ENCODE measurements at regions not wholly inside any gene's neighbourhood (a gene's known extent, or its start where the extent isn't known, plus 50 kb on each side); places are given as distances from the start of the nearest gene placed in this dataset.
"Not testable (repeated sequence)": the region's sequence is repeated elsewhere in the genome, so short reads cannot be mapped to it uniquely, and the experiment has no call there.

GRCh38 chr2:65605058-65605742, 172.8 kb upstream of the SPRED2 start:
- H3K4me3 ChIP-seq (ENCODE audit: low read depth, low read length): no peak overlapping the region
- H3K27ac ChIP-seq: no peak overlapping the region
- H3K36me3 ChIP-seq: no peaks in the 10 kb centered on the region
- DNase-seq: no peak
- H3K9me3 ChIP-seq (ENCODE audit: severe bottlenecking): peaks cover 3% of the 10 kb centered on the region
- H3K27me3 ChIP-seq (ENCODE audit: insufficient read depth, low read depth, severe bottlenecking): peaks cover 9% of the 10 kb centered on the region
- no peak for TF ChIP-seq CTCF (IDR thresholded peaks at IDR 0.05; ENCODE audit: low read depth, low read length)

GRCh38 chr2:65604246-65604645, 171.8 kb upstream of the SPRED2 start:
- Histone ChIP-seq H3K4me3 (ENCODE audit: low read depth, low read length) (no peak overlapping the region), H3K27me3 (ENCODE audit: insufficient read depth, low read depth, severe bottlenecking) (peaks cover 6% of the 10 kb centered on the region), H3K27ac (no peak overlapping the region), H3K9me3 (ENCODE audit: severe bottlenecking) (peaks cover 3% of the 10 kb centered on the region), H3K36me3 (no peaks in the 10 kb centered on the region)
- no peak for TF ChIP-seq CTCF (IDR thresholded peaks at IDR 0.05; ENCODE audit: low read depth, low read length)
- no peak for DNase-seq

GRCh38 chr2:65602603-65603235, 170.3 kb upstream of the SPRED2 start:
- TF ChIP-seq CTCF (IDR thresholded peaks at IDR 0.05; ENCODE audit: low read depth, low read length): no peak
- H3K9me3 ChIP-seq (ENCODE audit: severe bottlenecking): peaks cover 3% of the 10 kb centered on the region
- DNase-seq: no peak
- H3K27ac ChIP-seq: no peak overlapping the region
- no peak overlapping the region for H3K4me3 ChIP-seq (ENCODE audit: low read depth, low read length)
- H3K36me3 ChIP-seq: no peaks in the 10 kb centered on the region
- H3K27me3 ChIP-seq (ENCODE audit: insufficient read depth, low read depth, severe bottlenecking): no peaks in the 10 kb centered on the region

- H3K9me3 ChIP-seq (ENCODE audit: severe bottlenecking); DNase-seq; H3K27me3 ChIP-seq (ENCODE audit: insufficient read depth, low read depth, severe bottlenecking); H3K27ac ChIP-seq; H3K36me3 ChIP-seq; H3K4me3 ChIP-seq (ENCODE audit: low read depth, low read length): not testable (repeated sequence)
These were observed 168.5 kb upstream of the SPRED2 start for GRCh38 chr2:65600871-65601270.

- H3K27ac ChIP-seq; H3K9me3 ChIP-seq (ENCODE audit: severe bottlenecking); DNase-seq; H3K27me3 ChIP-seq (ENCODE audit: insufficient read depth, low read depth, severe bottlenecking); H3K36me3 ChIP-seq; H3K4me3 ChIP-seq (ENCODE audit: low read depth, low read length): not testable (repeated sequence)
These were observed 168.0 kb upstream of the SPRED2 start for GRCh38 chr2:65600351-65600750.

- Histone ChIP-seq H3K27ac (no peak overlapping the region), H3K9me3 (ENCODE audit: severe bottlenecking) (peaks cover 3% of the 10 kb centered on the region), H3K27me3 (ENCODE audit: insufficient read depth, low read depth, severe bottlenecking) (no peaks in the 10 kb centered on the region), H3K36me3 (no peaks in the 10 kb centered on the region), H3K4me3 (ENCODE audit: low read depth, low read length) (no peak overlapping the region)
- TF ChIP-seq CTCF (IDR thresholded peaks at IDR 0.05; ENCODE audit: low read depth, low read length): no peak
- no peak for DNase-seq
These were observed 167.3 kb upstream of the SPRED2 start for GRCh38 chr2:65599693-65600092.

- DNase-seq: no peak
- H3K9me3 ChIP-seq (ENCODE audit: severe bottlenecking): peaks cover 3% of the 10 kb centered on the region
- no peak overlapping the region for H3K27ac ChIP-seq
- no peak overlapping the region for H3K4me3 ChIP-seq (ENCODE audit: low read depth, low read length)
- H3K27me3 ChIP-seq (ENCODE audit: insufficient read depth, low read depth, severe bottlenecking): peaks cover 1% of the 10 kb centered on the region
- H3K36me3 ChIP-seq: no peaks in the 10 kb centered on the region
- no peak for TF ChIP-seq CTCF (IDR thresholded peaks at IDR 0.05; ENCODE audit: low read depth, low read length)
These were observed 166.6 kb upstream of the SPRED2 start for GRCh38 chr2:65598996-65599395.

Data from WERI-Rb-1 (cell line).